T-helper 2 cell treated with Interferon-gamma antibody and Interleukin-4, amounts not matched to agents 5 μg/mL and 100 μg/mL, for 36 hours (primary cell): ENCODE measurements at regions not wholly inside any gene's neighbourhood (a gene's known extent, or its start where the extent isn't known, plus 50 kb on each side); places are given as distances from the start of the nearest gene placed in this dataset.
"Not testable (repeated sequence)": the region's sequence is repeated elsewhere in the genome, so short reads cannot be mapped to it uniquely, and the experiment has no call there.

Experiments used
- DNase-seq: peaks from one replicate; pipeline ENCODE4 v3.0.0; 2021; ENCODE audit warnings: low spot score
- H3K27ac Mint-ChIP-seq: one replicate; pipeline ENCODE4 v1.8.0; 2021; ENCODE audit warnings: mild to moderate bottlenecking, mixed read lengths
- H3K27me3 Mint-ChIP-seq: one replicate; pipeline ENCODE4 v1.8.0; 2021; ENCODE audit warnings: low read depth, mixed read lengths
- H3K36me3 Mint-ChIP-seq: one replicate; pipeline ENCODE4 v1.8.0; 2021; ENCODE audit warnings: low read depth, mixed read lengths
- H3K4me1 Mint-ChIP-seq: one replicate; pipeline ENCODE4 v1.8.0; 2021; ENCODE audit warnings: low read depth, mixed read lengths
- H3K4me3 Mint-ChIP-seq: one replicate; pipeline ENCODE4 v1.8.0; 2022; ENCODE audit warnings: mild to moderate bottlenecking, moderate library complexity, mixed read lengths
- H3K9me3 Mint-ChIP-seq: one replicate; pipeline ENCODE4 v1.8.0; 2021; ENCODE audit warnings: mixed read lengths

DNA sequence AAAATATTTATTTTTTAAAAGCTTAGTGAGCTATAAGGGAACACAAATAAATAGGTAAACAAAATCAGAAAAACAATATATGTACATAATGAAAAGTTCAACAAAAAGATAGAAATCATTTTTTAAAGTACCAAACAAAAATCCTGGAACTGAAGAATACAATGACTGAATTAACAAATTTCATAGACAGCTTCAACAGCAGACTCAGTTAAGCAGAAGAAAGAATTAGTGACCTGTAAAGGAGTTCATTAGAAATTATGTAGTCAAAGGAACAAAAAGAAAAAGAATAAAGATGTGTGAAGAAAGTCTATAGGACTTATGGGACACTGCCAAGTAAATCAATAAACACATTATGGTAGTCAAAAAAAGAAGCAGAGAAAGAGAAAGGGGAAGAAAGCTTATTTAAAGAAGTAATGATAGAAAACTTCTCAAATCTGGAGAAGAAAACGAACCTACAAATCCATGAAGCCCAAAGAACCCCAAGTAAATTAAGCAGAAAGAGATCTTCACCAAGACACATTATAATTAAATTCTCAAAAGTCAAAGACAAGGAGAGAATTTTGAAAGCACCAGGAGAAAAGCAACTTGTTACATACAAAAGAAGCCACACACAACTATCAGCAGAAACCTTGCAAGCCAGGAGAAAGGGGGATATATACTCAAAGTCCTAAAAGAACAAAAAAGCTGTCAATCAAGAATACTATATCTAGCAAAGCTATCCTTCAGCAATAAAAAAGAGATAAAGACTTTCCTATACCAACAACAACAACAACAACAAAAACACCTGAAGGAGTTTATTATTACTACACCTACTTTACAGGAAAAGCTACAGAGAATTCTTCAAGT is 338.9 kb downstream of the PTTG2 start:
- H3K4me1 Mint-ChIP-seq: no peaks in the 10 kb centered on the region
- no peak overlapping the region for H3K4me3 Mint-ChIP-seq
- H3K9me3 Mint-ChIP-seq: peaks cover 69% of the 10 kb centered on the region
- H3K27ac Mint-ChIP-seq: no peak overlapping the region
- no peak for DNase-seq
- H3K36me3 Mint-ChIP-seq: peaks cover 6% of the 10 kb centered on the region
- H3K27me3 Mint-ChIP-seq: peaks cover 18% of the 10 kb centered on the region

DNA sequence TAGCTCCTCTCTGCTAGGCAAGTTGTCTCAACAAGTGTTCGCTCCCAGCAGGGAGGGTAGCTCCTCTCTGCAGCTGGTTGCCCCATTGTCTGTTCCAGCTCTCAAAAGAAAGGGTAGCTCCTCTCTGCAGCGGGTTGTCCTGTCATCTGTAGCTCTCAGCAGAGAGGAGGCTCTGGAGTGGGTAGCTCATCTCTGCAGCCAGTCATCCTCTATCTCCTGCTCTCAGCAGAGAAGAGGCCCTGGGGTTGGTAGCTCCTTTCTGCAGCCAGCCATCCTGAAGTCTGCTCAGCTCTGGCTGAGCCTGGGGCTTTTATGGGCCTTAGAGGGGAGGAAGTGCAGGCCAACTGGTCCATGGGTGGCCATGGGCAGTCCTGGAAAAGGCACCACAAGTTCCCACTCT is 342.7 kb downstream of the PTTG2 start:
- H3K4me3 Mint-ChIP-seq: no peak overlapping the region
- H3K9me3 Mint-ChIP-seq: peaks cover 46% of the 10 kb centered on the region
- no peak for DNase-seq
- peaks cover 18% of the 10 kb centered on the region for H3K4me1 Mint-ChIP-seq
- peaks cover 9% of the 10 kb centered on the region for H3K27me3 Mint-ChIP-seq
- no peak overlapping the region for H3K27ac Mint-ChIP-seq
- H3K36me3 Mint-ChIP-seq: peaks cover 5% of the 10 kb centered on the region

DNA sequence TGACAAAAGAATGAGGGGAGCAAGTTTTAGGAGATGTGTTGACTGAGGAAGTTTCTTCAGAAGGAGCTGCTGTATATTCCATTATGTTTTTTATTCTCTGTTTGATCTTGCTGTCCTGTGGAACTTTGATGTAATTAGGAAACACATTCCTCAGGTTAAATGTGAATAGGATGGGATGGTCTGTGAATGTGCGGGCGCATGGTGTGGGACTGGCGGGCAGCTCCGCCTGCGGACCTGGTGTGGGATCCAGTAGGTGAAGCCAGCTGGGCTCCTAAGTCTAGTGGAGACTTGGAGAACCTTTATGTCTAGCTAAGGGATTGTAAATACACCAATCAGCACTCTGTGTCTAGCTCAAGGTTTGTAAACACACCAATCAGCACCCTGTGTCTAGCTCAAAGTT is 344.3 kb downstream of the PTTG2 start:
- peaks cover 25% of the 10 kb centered on the region for H3K4me1 Mint-ChIP-seq
- H3K27me3 Mint-ChIP-seq: peaks cover 16% of the 10 kb centered on the region
- not testable (repeated sequence) for DNase-seq, H3K36me3 Mint-ChIP-seq, H3K27ac Mint-ChIP-seq, H3K4me3 Mint-ChIP-seq
- peaks cover 34% of the 10 kb centered on the region for H3K9me3 Mint-ChIP-seq

DNA sequence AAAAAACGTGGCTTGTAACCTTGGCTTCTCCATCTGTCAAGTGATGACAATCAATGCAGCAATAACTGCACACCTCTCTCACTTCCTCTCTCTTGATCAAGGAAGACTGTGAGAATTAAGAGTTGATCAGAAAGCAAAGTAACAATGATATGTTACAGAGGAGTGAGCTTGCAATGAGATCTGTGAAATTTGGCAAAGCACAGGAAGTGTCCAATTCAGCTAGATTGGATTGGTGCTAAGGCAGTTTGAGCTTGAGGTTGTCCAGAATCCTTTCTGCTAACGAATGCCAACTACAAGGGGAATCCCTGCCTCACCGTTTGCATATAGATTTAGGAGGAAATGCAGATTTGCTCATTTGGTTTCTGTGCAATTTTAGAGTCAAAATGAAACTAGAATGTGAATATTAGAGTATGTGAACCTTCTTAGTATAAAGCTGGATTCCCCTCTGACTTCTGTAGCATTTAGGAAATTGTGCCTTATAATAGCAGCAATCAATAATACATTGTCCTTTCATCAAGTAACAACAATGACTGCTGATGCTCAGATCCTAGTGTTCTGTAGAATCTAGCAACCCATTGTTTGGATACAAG is 346.4 kb downstream of the PTTG2 start:
- H3K27ac Mint-ChIP-seq: peak overlapping the region; percentile 78
- H3K4me3 Mint-ChIP-seq: peak overlapping the region; percentile 63
- H3K36me3 Mint-ChIP-seq: peaks cover 1% of the 10 kb centered on the region
- H3K27me3 Mint-ChIP-seq: peaks cover 18% of the 10 kb centered on the region
- H3K4me1 Mint-ChIP-seq: peaks cover 45% of the 10 kb centered on the region
- peaks cover 17% of the 10 kb centered on the region for H3K9me3 Mint-ChIP-seq
- peak; percentile 61 for DNase-seq

DNA sequence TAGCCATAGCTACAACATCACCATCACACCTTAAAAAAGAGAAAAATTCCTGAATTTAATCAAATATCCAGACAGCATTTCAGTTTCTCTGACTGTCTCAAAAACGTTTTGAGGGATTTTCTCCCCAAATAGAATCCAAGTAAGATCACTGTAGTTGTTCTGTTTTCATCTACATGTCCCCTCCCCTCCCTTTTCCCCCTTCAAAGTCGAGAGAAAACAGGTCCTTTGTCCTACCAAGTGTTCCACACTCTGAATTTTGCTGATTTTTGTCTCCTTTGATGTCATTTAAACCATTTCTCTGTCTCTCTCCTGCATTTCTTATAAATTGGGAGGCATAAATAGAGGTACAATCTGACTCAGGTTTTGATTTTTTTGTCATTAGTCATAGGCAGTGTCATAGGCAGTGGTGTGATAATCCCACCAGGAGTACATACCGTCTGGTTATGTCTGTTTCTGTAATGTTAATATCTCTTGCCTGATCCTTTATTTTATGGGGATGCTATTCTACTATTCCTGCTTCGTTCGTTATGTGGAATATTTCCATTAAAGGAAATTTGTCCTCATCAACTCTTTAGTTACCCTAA is 348.6 kb downstream of the PTTG2 start:
- peaks cover 11% of the 10 kb centered on the region for H3K36me3 Mint-ChIP-seq
- DNase-seq: no peak
- H3K27me3 Mint-ChIP-seq: peaks cover 26% of the 10 kb centered on the region
- peaks cover 48% of the 10 kb centered on the region for H3K4me1 Mint-ChIP-seq
- H3K27ac Mint-ChIP-seq: no peak overlapping the region
- H3K4me3 Mint-ChIP-seq: no peak overlapping the region
- H3K9me3 Mint-ChIP-seq: peaks cover 19% of the 10 kb centered on the region

DNA sequence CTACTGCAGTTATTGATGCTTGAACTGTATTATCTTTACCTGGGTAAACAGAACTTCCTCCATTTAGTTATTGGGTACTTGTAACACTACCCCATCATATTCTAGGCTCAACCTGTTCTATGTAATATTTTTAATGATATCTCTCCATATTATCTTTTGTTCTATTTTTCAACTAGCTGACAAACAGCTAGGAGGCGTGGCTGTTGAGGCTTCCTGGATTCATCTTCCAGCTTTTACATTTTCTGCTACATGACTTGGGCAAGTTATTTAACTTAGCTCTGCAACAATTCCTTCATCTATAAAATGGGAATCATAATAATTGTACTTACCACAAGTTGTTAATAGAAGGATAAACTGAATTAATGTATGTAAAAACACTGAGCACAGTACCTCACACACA is 349.3 kb downstream of the PTTG2 start:
- Mint-ChIP-seq H3K27me3 (peaks cover 29% of the 10 kb centered on the region), H3K36me3 (peaks cover 13% of the 10 kb centered on the region), H3K4me3 (no peak overlapping the region), H3K4me1 (peaks cover 53% of the 10 kb centered on the region), H3K9me3 (peaks cover 15% of the 10 kb centered on the region), H3K27ac (no peak overlapping the region)
- no peak for DNase-seq

DNA sequence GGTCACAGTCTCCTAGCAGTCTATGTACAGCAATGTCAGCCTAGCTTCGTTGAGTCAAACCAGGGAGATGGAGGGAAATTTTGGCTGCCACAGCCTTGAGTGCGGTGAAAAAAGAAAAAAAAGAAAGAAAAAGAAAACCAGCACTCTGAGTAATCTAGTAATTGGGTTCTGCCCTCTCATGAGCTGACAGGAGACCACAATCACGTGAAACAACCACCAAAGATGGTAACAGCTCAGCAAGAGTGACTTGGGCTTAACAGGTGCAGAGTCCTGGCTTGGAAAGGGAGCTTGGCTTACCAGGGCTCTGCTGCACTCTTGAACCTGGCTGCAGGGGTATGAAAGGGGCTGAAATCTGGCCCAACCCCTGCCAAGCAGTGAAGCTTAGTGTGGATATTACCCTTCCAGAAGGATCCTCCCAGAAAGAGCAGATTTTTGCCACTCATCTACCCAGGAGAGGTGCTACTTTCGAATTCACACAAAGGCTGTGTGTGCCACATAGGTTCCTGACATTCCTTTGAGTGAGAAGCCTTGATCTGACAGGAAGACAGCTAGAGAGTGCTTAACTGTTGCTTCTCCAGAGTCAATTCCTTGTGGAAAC is 350.3 kb downstream of the PTTG2 start:
- H3K27me3 Mint-ChIP-seq: peaks cover 36% of the 10 kb centered on the region
- H3K27ac Mint-ChIP-seq: peak overlapping the region; percentile 80
- DNase-seq: peak; percentile 85
- H3K36me3 Mint-ChIP-seq: peaks cover 13% of the 10 kb centered on the region
- H3K9me3 Mint-ChIP-seq: peaks cover 13% of the 10 kb centered on the region
- H3K4me1 Mint-ChIP-seq: peaks cover 53% of the 10 kb centered on the region
- peak overlapping the region; percentile 67 for H3K4me3 Mint-ChIP-seq

DNA sequence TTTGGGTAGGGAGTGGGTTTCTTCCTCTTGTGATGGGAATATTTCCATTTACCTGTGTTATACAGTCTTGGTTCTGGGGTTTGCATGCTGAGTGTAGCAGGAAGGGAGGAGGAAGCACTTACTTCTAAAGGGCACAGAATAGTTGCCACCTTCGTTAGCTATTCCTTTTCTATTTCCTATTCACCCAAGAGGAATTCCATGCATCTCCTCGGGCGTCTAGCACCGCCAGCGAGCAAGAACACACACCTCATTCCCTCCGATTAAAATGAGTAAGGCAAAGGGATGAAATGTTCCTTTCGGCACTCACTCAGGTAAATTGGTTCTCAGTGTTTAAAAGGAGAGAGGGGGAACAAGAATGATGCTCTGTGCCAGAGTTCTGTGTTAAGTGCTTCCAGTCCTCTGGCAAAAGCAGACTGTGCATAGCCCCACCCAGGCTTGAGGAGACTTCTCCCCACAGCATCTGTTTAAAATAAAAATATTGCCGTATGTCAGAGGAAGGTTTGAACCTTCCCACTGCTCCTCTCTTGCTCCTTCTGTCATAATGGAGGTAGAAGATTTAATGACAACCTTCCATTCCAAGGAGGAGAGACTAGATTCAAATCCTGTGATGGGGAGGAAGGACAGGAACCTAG is 351.4 kb downstream of the PTTG2 start:
- H3K9me3 Mint-ChIP-seq: peaks cover 13% of the 10 kb centered on the region
- DNase-seq: no peak
- H3K36me3 Mint-ChIP-seq: peaks cover 13% of the 10 kb centered on the region
- no peak overlapping the region for H3K27ac Mint-ChIP-seq
- H3K4me3 Mint-ChIP-seq: peak overlapping the region; percentile 26
- H3K27me3 Mint-ChIP-seq: peaks cover 36% of the 10 kb centered on the region
- H3K4me1 Mint-ChIP-seq: peaks cover 46% of the 10 kb centered on the region

DNA sequence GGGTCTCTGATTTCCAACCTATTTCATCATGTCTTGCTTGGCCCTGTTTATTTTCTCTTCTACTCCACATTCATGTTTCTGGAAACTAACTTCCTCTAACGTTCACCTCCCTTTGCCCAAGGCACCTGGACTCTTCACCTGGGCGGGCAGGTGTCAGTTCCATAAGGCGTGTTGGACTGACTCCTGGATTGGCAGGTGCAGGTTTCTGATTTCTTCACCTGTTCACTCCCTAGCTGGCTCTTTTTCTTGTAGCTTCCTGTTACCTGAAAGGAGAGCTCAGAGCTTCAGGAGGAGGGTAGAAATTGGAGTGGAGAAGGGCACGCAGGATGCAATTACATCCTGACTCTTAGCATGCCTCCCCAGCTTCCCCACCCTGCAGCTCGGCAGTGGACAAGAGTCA is 350.8 kb upstream of the KLF3 start:
- H3K27me3 Mint-ChIP-seq: peaks cover 35% of the 10 kb centered on the region
- H3K9me3 Mint-ChIP-seq: peaks cover 13% of the 10 kb centered on the region
- H3K36me3 Mint-ChIP-seq: peaks cover 13% of the 10 kb centered on the region
- no peak overlapping the region for H3K4me3 Mint-ChIP-seq
- DNase-seq: no peak
- no peak overlapping the region for H3K27ac Mint-ChIP-seq
- H3K4me1 Mint-ChIP-seq: peaks cover 39% of the 10 kb centered on the region

DNA sequence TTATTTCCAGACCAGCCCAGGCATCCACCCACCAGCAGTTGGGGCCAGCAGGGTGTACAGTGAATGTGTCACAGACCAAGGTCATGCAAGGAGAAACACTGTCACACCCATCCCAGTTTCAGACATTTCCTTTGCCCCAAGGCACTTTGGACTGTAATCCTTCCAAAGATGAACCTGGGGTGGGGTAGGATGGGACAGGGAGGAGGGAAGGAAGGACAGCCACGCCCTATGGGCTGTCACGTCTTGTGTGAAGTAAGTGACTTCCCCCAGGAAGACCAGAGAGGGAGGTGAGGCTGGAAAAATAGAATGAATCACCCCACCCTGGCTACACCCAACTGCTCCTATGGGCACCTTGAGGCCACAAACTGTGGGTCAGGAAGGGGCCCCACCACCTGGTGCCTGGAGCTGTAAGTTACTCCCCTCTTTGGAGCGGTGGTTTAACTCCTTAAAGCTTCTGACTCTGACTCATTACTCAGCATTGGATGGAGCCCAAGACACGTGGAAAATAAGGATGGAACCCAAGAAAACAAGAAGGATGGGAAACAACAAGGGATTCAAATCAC is 349.9 kb upstream of the KLF3 start:
- Mint-ChIP-seq H3K36me3 (peaks cover 11% of the 10 kb centered on the region), H3K4me1 (peaks cover 40% of the 10 kb centered on the region), H3K27me3 (peaks cover 27% of the 10 kb centered on the region), H3K27ac (no peak overlapping the region), H3K4me3 (no peak overlapping the region), H3K9me3 (peaks cover 13% of the 10 kb centered on the region)
- no peak for DNase-seq

DNA sequence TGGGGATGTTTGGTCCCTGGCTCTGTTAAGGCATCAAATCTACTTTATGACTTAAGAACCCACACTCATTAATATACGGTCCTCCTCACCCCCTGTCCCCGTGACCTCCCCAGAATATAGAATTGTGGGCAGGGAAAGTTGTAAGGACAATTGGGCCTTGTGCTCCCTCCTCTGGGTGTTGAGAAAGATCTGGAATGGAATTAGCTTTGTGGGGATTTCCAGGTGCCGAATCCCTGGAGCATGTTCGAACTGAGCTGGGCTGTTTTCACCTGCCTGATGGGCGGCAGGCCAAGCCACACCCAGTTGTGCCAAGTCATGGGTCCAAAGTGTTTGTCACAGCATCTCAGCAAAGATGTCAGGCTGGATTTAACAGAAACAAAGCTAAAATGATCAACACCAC is 349.3 kb upstream of the KLF3 start:
- Mint-ChIP-seq H3K4me1 (peaks cover 40% of the 10 kb centered on the region), H3K27me3 (peaks cover 24% of the 10 kb centered on the region), H3K4me3 (no peak overlapping the region), H3K9me3 (peaks cover 13% of the 10 kb centered on the region), H3K36me3 (peaks cover 11% of the 10 kb centered on the region), H3K27ac (no peak overlapping the region)
- DNase-seq: no peak

DNA sequence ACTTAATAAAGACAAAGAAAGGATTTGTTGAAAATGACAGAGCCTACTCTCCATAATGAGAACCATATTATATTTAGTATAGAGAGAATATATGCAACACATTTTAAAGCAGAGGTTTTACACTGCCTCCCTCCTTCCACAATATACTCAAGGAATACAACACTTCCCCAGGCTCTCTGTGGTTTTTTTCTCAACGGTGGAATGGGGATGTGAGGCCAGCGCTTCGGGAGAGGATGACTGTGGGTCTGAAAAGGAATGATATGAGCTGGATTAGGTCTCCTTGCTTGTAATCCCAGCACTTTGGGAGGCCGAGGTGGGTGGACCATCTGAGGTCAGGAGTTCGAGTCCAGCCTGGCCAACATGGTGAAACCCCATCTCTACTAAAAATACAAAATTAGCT is 348.7 kb upstream of the KLF3 start:
- Mint-ChIP-seq H3K27me3 (peaks cover 22% of the 10 kb centered on the region), H3K36me3 (peaks cover 13% of the 10 kb centered on the region), H3K4me1 (peaks cover 40% of the 10 kb centered on the region), H3K9me3 (peaks cover 13% of the 10 kb centered on the region), H3K4me3 (no peak overlapping the region), H3K27ac (no peak overlapping the region)
- DNase-seq: no peak

DNA sequence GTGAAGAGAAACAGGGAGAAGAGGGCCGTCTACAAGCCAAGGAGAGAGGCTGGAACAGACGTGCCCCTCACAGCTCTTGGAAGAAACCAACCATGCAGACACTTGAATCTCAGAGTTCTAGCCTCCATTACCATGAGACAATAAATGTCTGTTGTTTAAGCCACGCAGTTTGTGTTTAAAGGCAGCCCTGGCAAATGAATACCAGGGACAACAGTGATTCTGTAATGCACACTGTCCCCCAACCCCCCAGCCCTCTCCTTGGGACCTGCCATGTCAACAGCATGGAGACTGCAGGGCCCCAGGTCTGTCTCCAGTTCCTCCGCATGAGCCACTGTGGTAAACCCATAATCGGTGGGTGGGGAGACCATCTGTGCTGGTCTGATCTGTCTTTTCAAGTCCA is 348.0 kb upstream of the KLF3 start:
- Mint-ChIP-seq H3K9me3 (peaks cover 13% of the 10 kb centered on the region), H3K4me1 (peaks cover 37% of the 10 kb centered on the region), H3K4me3 (no peak overlapping the region), H3K27ac (no peak overlapping the region), H3K27me3 (peaks cover 21% of the 10 kb centered on the region), H3K36me3 (peaks cover 13% of the 10 kb centered on the region)
- no peak for DNase-seq
